ENCODE measurements at regions not wholly inside any gene's neighbourhood (a gene's known extent, or its start where the extent isn't known, plus 50 kb on each side); places are given as distances from the start of the nearest gene placed in this dataset.

GRCh38 chr6:66190858-66191257 lies 483.8 kb upstream of the EYS start:
- H3K36me3 ChIP-seq (replicated peaks; ENCODE audit: insufficient read depth, low read length), result no peaks in the 10 kb centered on the region
- no peak overlapping the region for H3K4me2 ChIP-seq (ENCODE audit: low read depth, low read length)
- no peak overlapping the region for H3K27ac ChIP-seq (ENCODE audit: low read length)
- no peaks in the 10 kb centered on the region for H3K9me3 ChIP-seq (replicated peaks; ENCODE audit: insufficient read depth, low read length)
- H3K4me3 ChIP-seq (ENCODE audit: low read length), result no peak overlapping the region
- H3K9me2 ChIP-seq (replicated peaks; ENCODE audit: insufficient read depth, low read length), result no peaks in the 10 kb centered on the region
- H2AFZ ChIP-seq (ENCODE audit: low read length), result no peak overlapping the region
- H3K79me2 ChIP-seq (ENCODE audit: low read length), result no peaks in the 10 kb centered on the region
- TF ChIP-seq EZH2phosphoT487 (IDR thresholded peaks at IDR 0.05; ENCODE audit: low read length) (no peak), CTCF (IDR thresholded peaks at IDR 0.05; ENCODE audit: low read length) (no peak), EZH2 (optimal IDR thresholded peaks at IDR 0.05; ENCODE audit: low read depth, low read length) (no peak)
- no peak overlapping the region for H3K9ac ChIP-seq (ENCODE audit: low read length)
- H3F3A ChIP-seq (ENCODE audit: insufficient read depth, low read length), result no peaks in the 10 kb centered on the region
- no peaks in the 10 kb centered on the region for H4K20me1 ChIP-seq (ENCODE audit: insufficient read depth, low read length)
- no peak for DNase-seq
- no peaks in the 10 kb centered on the region for H3K4me1 ChIP-seq (ENCODE audit: low read length)
- H3K27me3 ChIP-seq (replicated peaks; ENCODE audit: insufficient read depth, low read length), result no peaks in the 10 kb centered on the region

DNA sequence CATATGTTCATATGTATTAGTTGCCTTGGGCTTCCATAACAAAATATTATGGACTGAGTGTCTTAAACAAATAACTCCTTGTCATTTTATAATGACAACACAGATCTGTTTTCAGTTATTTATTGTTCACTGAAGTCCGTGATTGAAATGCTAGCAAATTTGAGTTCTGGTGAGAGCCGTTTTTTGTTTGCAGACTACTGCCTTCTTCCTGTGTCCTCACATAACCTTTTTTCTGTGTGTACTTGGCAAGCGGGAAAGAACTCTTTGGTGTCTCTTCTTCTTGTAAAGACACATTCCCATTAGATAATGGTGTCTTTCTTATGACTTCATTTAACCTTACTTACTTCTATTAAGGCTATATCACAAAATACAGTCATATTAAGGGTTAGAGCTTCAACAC lies 482.9 kb upstream of the EYS start:
- Histone ChIP-seq H4K20me1 (ENCODE audit: insufficient read depth, low read length) (no peaks in the 10 kb centered on the region), H3K27ac (ENCODE audit: low read length) (no peak overlapping the region), H3K9me3 (replicated peaks; ENCODE audit: insufficient read depth, low read length) (no peaks in the 10 kb centered on the region), H3K4me2 (ENCODE audit: low read depth, low read length) (no peak overlapping the region), H3K27me3 (replicated peaks; ENCODE audit: insufficient read depth, low read length) (no peaks in the 10 kb centered on the region), H3K9ac (ENCODE audit: low read length) (no peak overlapping the region), H3K79me2 (ENCODE audit: low read length) (no peaks in the 10 kb centered on the region), H3F3A (ENCODE audit: insufficient read depth, low read length) (no peaks in the 10 kb centered on the region), H3K36me3 (replicated peaks; ENCODE audit: insufficient read depth, low read length) (no peaks in the 10 kb centered on the region), H3K9me2 (replicated peaks; ENCODE audit: insufficient read depth, low read length) (no peaks in the 10 kb centered on the region), H2AFZ (ENCODE audit: low read length) (no peak overlapping the region), H3K4me1 (ENCODE audit: low read length) (no peaks in the 10 kb centered on the region), H3K4me3 (ENCODE audit: low read length) (no peak overlapping the region)
- TF ChIP-seq EZH2 (optimal IDR thresholded peaks at IDR 0.05; ENCODE audit: low read depth, low read length) (no peak), EZH2phosphoT487 (IDR thresholded peaks at IDR 0.05; ENCODE audit: low read length) (no peak), CTCF (IDR thresholded peaks at IDR 0.05; ENCODE audit: low read length) (no peak)
- DNase-seq, result no peak

GRCh38 chr6:66186756-66187155 lies 479.7 kb upstream of the EYS start:
- H3K79me2 ChIP-seq (ENCODE audit: low read length), result no peaks in the 10 kb centered on the region
- no peak for DNase-seq
- no peak overlapping the region for H3K27ac ChIP-seq (ENCODE audit: low read length)
- no peaks in the 10 kb centered on the region for H4K20me1 ChIP-seq (ENCODE audit: insufficient read depth, low read length)
- no peaks in the 10 kb centered on the region for H3F3A ChIP-seq (ENCODE audit: insufficient read depth, low read length)
- no peak overlapping the region for H3K4me3 ChIP-seq (ENCODE audit: low read length)
- no peak overlapping the region for H3K4me2 ChIP-seq (ENCODE audit: low read depth, low read length)
- no peak for TF ChIP-seq EZH2phosphoT487 (IDR thresholded peaks at IDR 0.05; ENCODE audit: low read length)
- TF ChIP-seq CTCF (IDR thresholded peaks at IDR 0.05; ENCODE audit: low read length), result no peak
- no peak for TF ChIP-seq EZH2 (optimal IDR thresholded peaks at IDR 0.05; ENCODE audit: low read depth, low read length)
- H3K27me3 ChIP-seq (replicated peaks; ENCODE audit: insufficient read depth, low read length), result no peaks in the 10 kb centered on the region
- H3K36me3 ChIP-seq (replicated peaks; ENCODE audit: insufficient read depth, low read length), result no peaks in the 10 kb centered on the region
- H2AFZ ChIP-seq (ENCODE audit: low read length), result no peak overlapping the region
- no peak overlapping the region for H3K9ac ChIP-seq (ENCODE audit: low read length)
- no peaks in the 10 kb centered on the region for H3K9me2 ChIP-seq (replicated peaks; ENCODE audit: insufficient read depth, low read length)
- no peaks in the 10 kb centered on the region for H3K9me3 ChIP-seq (replicated peaks; ENCODE audit: insufficient read depth, low read length)
- no peaks in the 10 kb centered on the region for H3K4me1 ChIP-seq (ENCODE audit: low read length)
